Thymus (tissue), 11 donors: ENCODE measurements at regions not wholly inside any gene's neighbourhood (a gene's known extent, or its start where the extent isn't known, plus 50 kb on each side); places are given as distances from the start of the nearest gene placed in this dataset.
"Not testable (repeated sequence)": the region's sequence is repeated elsewhere in the genome, so short reads cannot be mapped to it uniquely, and the experiment has no call there.

ENCODE experiments used
- DNase-seq, 9 donors: peaks; one replicate each; pipeline ENCODE4 v3.0.0-alpha.2; 2013; ENCODE audit warnings: low spot score in 9 of 9, low read depth in 6 of 9, missing footprints in 1 of 9
- H3K27ac ChIP-seq, 2 donors: one replicate each; pipeline ENCODE4 v1.5.1; 2013; ENCODE audit warnings: control low read depth in 1 of 2, low read depth in 1 of 2, low read length in 1 of 2, mild to moderate bottlenecking in 1 of 2, moderate library complexity in 1 of 2
- H3K27me3 ChIP-seq, 2 donors: one replicate each; pipeline ENCODE4 v1.5.1; 2013; ENCODE audit warnings: low read length in 1 of 2; ENCODE audit not compliant: control insufficient read depth in 2 of 2, insufficient read depth in 1 of 2
- H3K36me3 ChIP-seq, 2 donors: one replicate each; pipeline ENCODE4 v1.5.1; 2013; ENCODE audit warnings: low read length in 1 of 2, mild to moderate bottlenecking in 1 of 2, moderate library complexity in 1 of 2; ENCODE audit not compliant: control insufficient read depth in 2 of 2, insufficient read depth in 2 of 2
- H3K4me1 ChIP-seq, 2 donors: one replicate each; pipeline ENCODE4 v1.5.1; 2013; ENCODE audit warnings: low read length in 2 of 2; ENCODE audit not compliant: control insufficient read depth in 2 of 2, insufficient read depth in 2 of 2
- H3K4me3 ChIP-seq, 2 donors: one replicate each; pipeline ENCODE4 v1.5.1; 2013; ENCODE audit warnings: low read length in 2 of 2, control low read depth in 1 of 2, mild to moderate bottlenecking in 1 of 2
- H3K9me3 ChIP-seq, 2 donors: one replicate each; pipeline ENCODE4 v1.5.1; 2013; ENCODE audit warnings: low read length in 1 of 2, mild to moderate bottlenecking in 1 of 2; ENCODE audit not compliant: control insufficient read depth in 2 of 2, insufficient read depth in 1 of 2
- WGBS: extraction: QIAGEN DNeasy Blood & Tissue Kit; methylation state at CpG from one replicate; pipeline ENCODE4 v1.1.7; 2013; 5-methylcytosine and 5-hydroxymethylcytosine counted together
- donor health status: healthy.

GRCh38 chr2:203625701-203626100 is 80.7 kb upstream of the CD28 start:
- H3K4me3 ChIP-seq, result no peak overlapping the region
- peaks cover 0 to 13% of the 10 kb centered on the region in 2 donors for H3K9me3 ChIP-seq
- no peaks in the 10 kb centered on the region for H3K36me3 ChIP-seq
- 99% methylated on average over 1 of the region's 1 CpG for WGBS
- no peak for DNase-seq
- peaks cover 0 to 10% of the 10 kb centered on the region in 2 donors for H3K4me1 ChIP-seq
- H3K27ac ChIP-seq, result no peak overlapping the region
- H3K27me3 ChIP-seq, result no peaks in the 10 kb centered on the region

- H3K27ac ChIP-seq, DNase-seq, H3K4me3 ChIP-seq, H3K36me3 ChIP-seq, H3K27me3 ChIP-seq: not testable (repeated sequence)
- Histone ChIP-seq H3K9me3 (peaks cover 0 to 11% of the 10 kb centered on the region in 2 donors), H3K4me1 (peaks cover 0 to 10% of the 10 kb centered on the region in 2 donors)
- 96% methylated on average over 4 of the region's 4 CpGs for WGBS
These were observed 80.2 kb upstream of the CD28 start for GRCh38 chr2:203626247-203626646.

DNA sequence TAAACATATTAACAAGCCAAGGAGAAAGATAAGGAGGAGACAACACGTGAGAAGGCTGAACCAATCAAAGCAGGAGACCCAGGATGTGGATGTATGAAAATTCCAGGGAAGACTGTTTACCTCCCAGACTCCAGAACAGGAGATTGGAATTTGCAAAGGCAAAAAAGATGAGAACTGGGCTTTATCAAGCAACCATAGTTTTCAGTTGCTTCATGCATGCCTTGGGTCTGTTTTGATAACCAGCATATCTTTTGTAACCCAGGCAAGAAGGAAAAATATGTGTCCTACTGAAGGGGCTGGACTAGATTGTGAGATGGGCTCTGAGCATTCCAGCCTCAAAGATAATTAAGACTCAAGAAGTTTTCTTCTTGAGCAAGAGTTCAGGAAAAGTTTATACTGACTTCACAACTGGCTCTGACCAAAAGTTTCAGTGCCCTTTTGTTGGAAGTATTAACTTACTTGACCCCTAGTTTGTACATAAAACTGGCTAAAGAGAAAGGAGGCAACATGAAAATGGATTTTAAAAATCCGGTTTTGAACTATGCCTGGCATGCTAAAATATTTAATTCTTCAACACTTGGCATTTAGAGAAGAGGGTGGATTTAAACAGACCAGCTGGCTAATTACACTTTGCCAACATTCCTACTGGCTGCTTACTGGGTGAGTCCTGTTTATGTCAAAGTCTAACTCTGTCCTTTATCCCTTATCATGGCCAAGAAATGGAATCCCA is 79.3 kb upstream of the CD28 start:
- WGBS, result 96% methylated on average over 2 of the region's 2 CpGs
- no peak overlapping the region for H3K27ac ChIP-seq
- no peaks in the 10 kb centered on the region for H3K36me3 ChIP-seq
- peaks cover 0 to 11% of the 10 kb centered on the region in 2 donors for H3K9me3 ChIP-seq
- peaks cover 0 to 10% of the 10 kb centered on the region in 2 donors for H3K4me1 ChIP-seq
- H3K4me3 ChIP-seq, result no peak overlapping the region
- no peak for DNase-seq
- H3K27me3 ChIP-seq, result no peaks in the 10 kb centered on the region

GRCh38 chr2:203629699-203630098 is 76.7 kb upstream of the CD28 start:
- H3K4me3 ChIP-seq, result no peak overlapping the region
- H3K9me3 ChIP-seq, result no peaks in the 10 kb centered on the region
- H3K27me3 ChIP-seq, result no peaks in the 10 kb centered on the region
- H3K27ac ChIP-seq, result no peak overlapping the region
- WGBS, result 91% methylated on average over 2 of the region's 2 CpGs
- H3K4me1 ChIP-seq, result peaks cover 0 to 2% of the 10 kb centered on the region in 2 donors
- no peaks in the 10 kb centered on the region for H3K36me3 ChIP-seq
- DNase-seq, result no peak

DNA sequence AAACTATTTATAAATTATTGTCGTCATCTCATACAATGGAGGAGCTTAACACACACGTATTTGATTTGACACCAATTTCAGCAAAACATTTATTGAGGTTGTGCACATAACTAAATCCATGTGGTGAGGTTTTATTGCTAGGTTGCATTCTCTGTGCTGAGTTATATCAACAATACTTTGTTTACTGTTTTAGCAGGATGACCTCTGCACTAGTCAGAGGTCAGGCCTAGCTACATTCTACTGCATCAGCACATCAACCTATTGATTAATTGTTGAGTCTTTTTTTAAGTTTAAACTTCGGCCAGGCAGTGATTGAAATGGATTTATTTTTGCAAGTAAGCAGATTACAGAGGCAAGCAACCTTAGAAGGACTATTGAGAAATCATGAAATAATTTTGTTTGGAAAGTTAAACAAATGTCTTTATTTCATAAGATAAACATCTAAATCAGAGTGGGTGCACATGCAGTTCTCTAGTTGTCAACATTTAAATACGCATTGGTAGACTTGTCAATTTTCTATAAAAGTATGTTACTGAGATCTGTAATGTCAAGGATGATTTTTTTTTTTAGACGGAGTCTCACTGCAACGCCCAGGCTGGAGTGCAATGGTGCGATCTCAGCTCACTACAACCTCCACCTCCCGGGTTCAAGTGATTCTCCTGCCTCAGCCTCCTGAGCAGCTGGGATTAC is 75.2 kb upstream of the CD28 start:
- Histone ChIP-seq H3K4me3 (no peak overlapping the region), H3K27ac (no peak overlapping the region), H3K27me3 (no peaks in the 10 kb centered on the region), H3K9me3 (no peaks in the 10 kb centered on the region), H3K4me1 (peaks cover 0 to 2% of the 10 kb centered on the region in 2 donors), H3K36me3 (no peaks in the 10 kb centered on the region)
- no peak for DNase-seq
- 97% methylated on average over 8 of the region's 8 CpGs for WGBS

DNA sequence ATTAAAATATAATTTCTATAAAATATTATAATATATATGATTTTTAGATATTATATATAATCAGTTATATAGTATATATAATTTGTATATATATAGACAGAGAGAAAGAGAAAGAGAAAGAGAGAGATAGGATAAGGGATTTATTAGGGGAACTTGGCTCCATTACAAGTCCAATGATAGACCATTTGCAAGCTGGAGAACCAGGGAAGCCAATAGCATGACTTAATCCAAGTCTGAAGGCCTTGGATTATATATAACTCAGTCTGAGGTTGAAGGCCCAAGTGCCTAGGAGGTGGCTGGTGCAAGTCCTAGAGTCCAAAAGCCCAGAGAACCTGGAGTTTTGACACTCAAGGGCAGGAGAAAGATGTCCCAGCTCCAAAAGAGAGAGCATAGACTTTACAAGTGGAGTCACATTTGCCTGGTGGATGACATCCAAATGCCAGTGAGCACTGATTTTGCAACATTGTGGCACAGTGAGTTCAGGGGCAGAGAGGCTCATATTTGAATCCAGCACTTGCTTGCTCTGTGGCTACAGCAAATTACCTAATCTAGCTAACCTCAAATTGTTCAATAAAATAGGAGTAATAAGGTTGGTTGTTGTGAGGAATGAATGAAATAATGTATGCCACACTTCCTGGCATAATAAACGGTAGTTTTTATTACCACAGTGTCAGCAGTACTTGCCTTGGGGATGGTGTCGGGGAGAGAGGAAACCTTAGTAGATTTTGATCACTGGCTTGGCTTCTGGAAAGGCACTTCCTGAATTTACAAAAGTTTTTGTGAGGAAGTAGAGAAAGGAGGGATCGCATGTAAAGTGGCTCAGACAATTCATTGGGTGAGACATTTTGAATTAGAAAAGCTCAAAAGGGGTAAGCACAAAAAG is 69.6 kb upstream of the CD28 start:
- H3K9me3 ChIP-seq, result peaks cover 0 to 2% of the 10 kb centered on the region in 2 donors
- peak overlapping the region in 1 of 2 donors; percentile 18 for H3K27ac ChIP-seq
- no peaks in the 10 kb centered on the region for H3K27me3 ChIP-seq
- DNase-seq, result peak in 1 of 9 donors; percentile 20
- H3K4me1 ChIP-seq, result peaks cover 14 to 15% of the 10 kb centered on the region in 2 donors
- WGBS, result 22% methylated on average over 3 of the region's 3 CpGs
- H3K4me3 ChIP-seq, result no peak overlapping the region
- H3K36me3 ChIP-seq, result no peaks in the 10 kb centered on the region

- H3K9me3 ChIP-seq, result peaks cover 0 to 5% of the 10 kb centered on the region in 2 donors
- H3K36me3 ChIP-seq, result no peaks in the 10 kb centered on the region
- 63% methylated on average over 4 of the region's 4 CpGs for WGBS
- no peak overlapping the region for H3K4me3 ChIP-seq
- no peaks in the 10 kb centered on the region for H3K27me3 ChIP-seq
- peaks cover 14 to 15% of the 10 kb centered on the region in 2 donors for H3K4me1 ChIP-seq
- H3K27ac ChIP-seq, result no peak overlapping the region
- peak in 1 of 9 donors; percentile 32 for DNase-seq
These were observed 68.8 kb upstream of the CD28 start for GRCh38 chr2:203637471-203638167.

GRCh38 chr2:203641865-203642264 is 64.6 kb upstream of the CD28 start:
- not testable (repeated sequence) for H3K27me3 ChIP-seq, H3K27ac ChIP-seq, H3K36me3 ChIP-seq, DNase-seq, H3K4me3 ChIP-seq
- Histone ChIP-seq H3K4me1 (peaks cover 14% of the 10 kb centered on the region in 2 donors), H3K9me3 (peaks cover 0 to 12% of the 10 kb centered on the region in 2 donors)
- 98% methylated on average over 23 of the region's 23 CpGs for WGBS
